ENCODE measurements at regions not wholly inside any gene's neighbourhood (a gene's known extent, or its start where the extent isn't known, plus 50 kb on each side); places are given as distances from the start of the nearest gene placed in this dataset.

- Histone ChIP-seq H3K27me3 (no peaks in the 10 kb centered on the region), H3K27ac (no peak overlapping the region), H3K4me1 (no peaks in the 10 kb centered on the region), H3K36me3 (no peaks in the 10 kb centered on the region), H3K9me3 (no peaks in the 10 kb centered on the region), H3K4me3 (no peak overlapping the region)
- 58 to 78% methylated on average over 5 to 6 of the region's 6 CpGs for WGBS, 2 donors
- ATAC-seq (ENCODE audit: low FRiP score in 2 of 2) = peak in 1 of 2 donors; percentile 37
- no peak for DNase-seq
- TF ChIP-seq EP300 (IDR thresholded peaks at IDR 0.05) = no peak
Measured at GRCh38 chr1:30492451-30492850, 230.9 kb downstream of the MATN1 start.

- H3K9me3 ChIP-seq = no peaks in the 10 kb centered on the region
- DNase-seq (no peak), ATAC-seq (ENCODE audit: low FRiP score in 2 of 2) (no peak)
- H3K27ac ChIP-seq = no peak overlapping the region
- H3K4me3 ChIP-seq = no peak overlapping the region
- H3K27me3 ChIP-seq = no peaks in the 10 kb centered on the region
- no peak for TF ChIP-seq CTCF (IDR thresholded peaks at IDR 0.05)
- no peak for TF ChIP-seq EP300 (IDR thresholded peaks at IDR 0.05)
- no peak for TF ChIP-seq POLR2A (IDR thresholded peaks at IDR 0.05)
- no peak for TF ChIP-seq POLR2AphosphoS5 (IDR thresholded peaks at IDR 0.05)
- H3K4me1 ChIP-seq = no peaks in the 10 kb centered on the region
- no peaks in the 10 kb centered on the region for H3K36me3 ChIP-seq
- WGBS, 2 donors = 64 to 65% methylated on average over 4 of the region's 4 CpGs
Measured at GRCh38 chr1:30491831-30492230, 231.6 kb downstream of the MATN1 start.

GRCh38 chr1:30490554-30491053 lies 232.8 kb downstream of the MATN1 start:
- DNase-seq = no peak
- Histone ChIP-seq H3K27ac (no peak overlapping the region), H3K4me3 (no peak overlapping the region), H3K27me3 (no peaks in the 10 kb centered on the region), H3K9me3 (no peaks in the 10 kb centered on the region), H3K4me1 (no peaks in the 10 kb centered on the region), H3K36me3 (no peaks in the 10 kb centered on the region)
- TF ChIP-seq CTCF (IDR thresholded peaks at IDR 0.05) (no peak), POLR2AphosphoS5 (IDR thresholded peaks at IDR 0.05) (no peak), EP300 (IDR thresholded peaks at IDR 0.05) (no peak), POLR2A (IDR thresholded peaks at IDR 0.05) (no peak)
- no peak for ATAC-seq (ENCODE audit: low FRiP score in 2 of 2)
- 72 to 74% methylated on average over 3 of the region's 3 CpGs for WGBS, 2 donors

GRCh38 chr1:30489737-30490389 lies 233.5 kb downstream of the MATN1 start:
- TF ChIP-seq EP300 (IDR thresholded peaks at IDR 0.05) (no peak), CTCF (IDR thresholded peaks at IDR 0.05) (no peak), POLR2AphosphoS5 (IDR thresholded peaks at IDR 0.05) (no peak), POLR2A (IDR thresholded peaks at IDR 0.05) (no peak)
- Histone ChIP-seq H3K4me3 (no peak overlapping the region), H3K4me1 (no peaks in the 10 kb centered on the region), H3K36me3 (no peaks in the 10 kb centered on the region), H3K9me3 (no peaks in the 10 kb centered on the region), H3K27me3 (no peaks in the 10 kb centered on the region), H3K27ac (no peak overlapping the region)
- ATAC-seq (ENCODE audit: low FRiP score in 2 of 2) (no peak), DNase-seq (no peak)
- WGBS, 2 donors = 70 to 93% methylated on average over 3 of the region's 3 CpGs

GRCh38 chr1:30488324-30488913 lies 235.0 kb downstream of the MATN1 start:
- Histone ChIP-seq H3K4me3 (no peak overlapping the region), H3K27me3 (no peaks in the 10 kb centered on the region), H3K9me3 (peaks cover 0 to 3% (median 0%) of the 10 kb centered on the region in 4 donors), H3K36me3 (no peaks in the 10 kb centered on the region), H3K27ac (no peak overlapping the region), H3K4me1 (no peaks in the 10 kb centered on the region)
- ATAC-seq (ENCODE audit: low FRiP score in 2 of 2) (no peak), DNase-seq (no peak)
- TF ChIP-seq CTCF (IDR thresholded peaks at IDR 0.05) = no peak
- no peak for TF ChIP-seq POLR2AphosphoS5 (IDR thresholded peaks at IDR 0.05)
- TF ChIP-seq POLR2A (IDR thresholded peaks at IDR 0.05) = no peak
- no peak for TF ChIP-seq EP300 (IDR thresholded peaks at IDR 0.05)

Data from upper lobe of left lung (tissue), 6 donors.